H1 (cell line): ENCODE measurements at regions not wholly inside any gene's neighbourhood (a gene's known extent, or its start where the extent isn't known, plus 50 kb on each side); places are given as distances from the start of the nearest gene placed in this dataset.

Source experiments
- CHD1 ChIP-seq: IDR thresholded peaks from 2 replicates; pipeline ENCODE4 v1.6.1; 2012; ENCODE audit warnings: low read depth, low read length, improper control_type of control experiment
- CTCF ChIP-seq, 3 experiments: IDR thresholded peaks; 1 replicate in 2 of 3; 2 replicates in 1 of 3; pipeline versions ENCODE4 v1.5.1 to v1.6.1; 2011; ENCODE audit warnings: low read length in 3 of 3, mild to moderate bottlenecking in 3 of 3, inconsistent platforms in 2 of 3, low read depth in 1 of 3, moderate library complexity in 1 of 3; ENCODE audit not compliant: insufficient read depth in 1 of 3; ENCODE audit errors: control extremely low read depth in 1 of 3
- EP300 ChIP-seq, 2 experiments: IDR thresholded peaks; 1 replicate in 1 of 2; 2 replicates in 1 of 2; pipeline ENCODE4 v1.6.1; 2011 to 2012; ENCODE audit warnings: low read depth in 2 of 2, low read length in 2 of 2, mild to moderate bottlenecking in 2 of 2, borderline replicate concordance in 1 of 2, inconsistent platforms in 1 of 2, moderate library complexity in 1 of 2
- GTF2F1 ChIP-seq: IDR thresholded peaks from 2 replicates; pipeline ENCODE4 v1.6.1; 2012; ENCODE audit warnings: low read depth, low read length, improper control_type of control experiment, borderline replicate concordance
- NANOG ChIP-seq: IDR thresholded peaks from 2 replicates; pipeline ENCODE4 v1.6.1; 2011; ENCODE audit warnings: low read length, low read depth, mild to moderate bottlenecking, inconsistent platforms; ENCODE audit not compliant: insufficient read depth, poor library complexity, severe bottlenecking
- PHF8 ChIP-seq: fragments of 200-600 bp; sonication (generic); conservative IDR thresholded peaks from 2 replicates; pipeline ENCODE4 v1.7.1; 2012; ENCODE audit warnings: low read depth, mild to moderate bottlenecking, inconsistent platforms, low read length, moderate library complexity
- RBBP5 ChIP-seq: IDR thresholded peaks from 2 replicates; pipeline ENCODE4 v1.7.1; 2012; ENCODE audit warnings: low read depth, mild to moderate bottlenecking, inconsistent platforms, low read length, moderate library complexity, borderline replicate concordance
- SUZ12 ChIP-seq: fragments of 200-600 bp; sonication (generic); IDR thresholded peaks from 2 replicates; pipeline ENCODE4 v1.6.1; 2012; ENCODE audit warnings: mild to moderate bottlenecking, inconsistent platforms, low read length, moderate library complexity, mixed read lengths
- TAF1 ChIP-seq: IDR thresholded peaks from 2 replicates; pipeline ENCODE4 v1.6.1; 2011; ENCODE audit warnings: mild to moderate bottlenecking, low read depth, low read length
- ZNF274 ChIP-seq: IDR thresholded peaks from 2 replicates; pipeline ENCODE4 v1.7.0; 2012; ENCODE audit warnings: low read length, borderline replicate concordance; ENCODE audit errors: extremely low read depth

DNA sequence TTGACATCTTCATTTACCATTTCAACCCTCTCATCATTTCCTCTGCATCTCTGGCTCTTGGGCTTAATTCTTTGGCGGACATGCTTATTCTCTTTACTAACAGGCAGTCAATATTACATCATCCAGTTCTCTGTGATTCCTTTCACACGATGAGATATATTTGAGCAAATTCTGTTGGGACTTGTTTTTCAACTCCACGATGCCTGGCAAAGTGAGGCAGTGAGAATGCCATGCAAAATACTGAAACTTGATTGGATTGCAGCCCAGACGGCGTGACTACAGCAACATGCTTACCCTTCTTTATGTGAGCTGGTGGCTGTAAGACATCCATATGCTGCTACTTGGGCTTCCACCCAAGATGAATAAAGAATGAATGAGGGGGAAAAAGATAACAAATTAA lies 101.7 kb upstream of the SPACA1 start:
- TF ChIP-seq TAF1 (no peak), ZNF274 (no peak), NANOG (no peak), CTCF (IDR thresholded peaks at IDR 0.05; ENCODE audit: control extremely low read depth in 1 of 3, insufficient read depth in 1 of 3, low read depth in 1 of 3, low read length in 3 of 3) (no peak), SUZ12 (no peak), CHD1 (no peak), EP300 (IDR thresholded peaks at IDR 0.05; ENCODE audit: borderline replicate concordance in 1 of 2, low read depth in 2 of 2, low read length in 2 of 2) (no peak), RBBP5 (no peak), GTF2F1 (no peak), PHF8 (no peak)
